Liver (tissue), 3 donors: ENCODE measurements at regions not wholly inside any gene's neighbourhood (a gene's known extent, or its start where the extent isn't known, plus 50 kb on each side); places are given as distances from the start of the nearest gene placed in this dataset.

Source experiments
- CTCF ChIP-seq: fragments of 150-350 bp; IDR thresholded peaks from 2 replicates; pipeline ENCODE4 v1.5.1; 2017; ENCODE audit warnings: improper control_type of control experiment, low read depth, low read length; ENCODE audit not compliant: missing input control
- FOXA1 ChIP-seq: IDR thresholded peaks from 2 replicates; pipeline ENCODE4 v1.6.1; 2016; ENCODE audit warnings: antibody characterized with exemption
- GABPA ChIP-seq, 2 donors: IDR thresholded peaks in 1 of 2; conservative IDR thresholded peaks in 1 of 2; 2 replicates each; pipeline ENCODE4 v1.6.1; 2016; ENCODE audit warnings: antibody characterized with exemption in 2 of 2, mild to moderate bottlenecking in 1 of 2, moderate library complexity in 1 of 2
- YY1 ChIP-seq: IDR thresholded peaks from 2 replicates; pipeline ENCODE4 v1.6.1; 2016; ENCODE audit warnings: antibody characterized with exemption, mild to moderate bottlenecking
- TF ChIP-seq, protein P1 (sequence below): IDR thresholded peaks from 2 replicates; pipeline ENCODE4 v1.6.1; 2016; ENCODE audit warnings: antibody characterized with exemption
- TF ChIP-seq, protein P2 (sequence below): IDR thresholded peaks from 2 replicates; pipeline ENCODE4 v1.6.1; 2016; ENCODE audit warnings: antibody characterized with exemption, mild to moderate bottlenecking
- donor health status: healthy.
- donor health status: healthy.

DNA sequence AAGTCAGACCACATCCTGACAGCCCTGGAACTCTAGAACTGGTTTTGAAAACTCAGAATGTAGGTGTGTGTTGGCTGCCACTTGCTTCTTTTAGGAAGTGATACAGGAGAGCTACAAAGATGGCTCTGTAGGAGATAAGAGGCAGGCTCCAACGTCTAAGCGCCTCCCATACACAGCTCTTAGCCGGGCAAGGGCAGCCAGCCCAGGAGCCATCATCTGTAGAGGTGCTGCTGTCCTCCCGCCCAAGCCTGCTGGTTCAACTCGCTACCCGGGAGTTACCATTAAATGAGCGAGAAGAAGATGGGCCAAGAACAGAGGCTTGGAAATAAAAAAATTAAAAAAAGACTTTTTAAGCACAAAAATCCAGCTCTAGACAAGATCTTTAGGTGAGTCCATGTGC, 61.2 kb upstream of the DIO3 start:
- TF ChIP-seq CTCF: no peak
- TF ChIP-seq, protein P1, sequence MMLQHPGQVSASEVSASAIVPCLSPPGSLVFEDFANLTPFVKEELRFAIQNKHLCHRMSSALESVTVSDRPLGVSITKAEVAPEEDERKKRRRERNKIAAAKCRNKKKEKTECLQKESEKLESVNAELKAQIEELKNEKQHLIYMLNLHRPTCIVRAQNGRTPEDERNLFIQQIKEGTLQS: no peak
- TF ChIP-seq YY1: no peak
- TF ChIP-seq, protein P2, sequence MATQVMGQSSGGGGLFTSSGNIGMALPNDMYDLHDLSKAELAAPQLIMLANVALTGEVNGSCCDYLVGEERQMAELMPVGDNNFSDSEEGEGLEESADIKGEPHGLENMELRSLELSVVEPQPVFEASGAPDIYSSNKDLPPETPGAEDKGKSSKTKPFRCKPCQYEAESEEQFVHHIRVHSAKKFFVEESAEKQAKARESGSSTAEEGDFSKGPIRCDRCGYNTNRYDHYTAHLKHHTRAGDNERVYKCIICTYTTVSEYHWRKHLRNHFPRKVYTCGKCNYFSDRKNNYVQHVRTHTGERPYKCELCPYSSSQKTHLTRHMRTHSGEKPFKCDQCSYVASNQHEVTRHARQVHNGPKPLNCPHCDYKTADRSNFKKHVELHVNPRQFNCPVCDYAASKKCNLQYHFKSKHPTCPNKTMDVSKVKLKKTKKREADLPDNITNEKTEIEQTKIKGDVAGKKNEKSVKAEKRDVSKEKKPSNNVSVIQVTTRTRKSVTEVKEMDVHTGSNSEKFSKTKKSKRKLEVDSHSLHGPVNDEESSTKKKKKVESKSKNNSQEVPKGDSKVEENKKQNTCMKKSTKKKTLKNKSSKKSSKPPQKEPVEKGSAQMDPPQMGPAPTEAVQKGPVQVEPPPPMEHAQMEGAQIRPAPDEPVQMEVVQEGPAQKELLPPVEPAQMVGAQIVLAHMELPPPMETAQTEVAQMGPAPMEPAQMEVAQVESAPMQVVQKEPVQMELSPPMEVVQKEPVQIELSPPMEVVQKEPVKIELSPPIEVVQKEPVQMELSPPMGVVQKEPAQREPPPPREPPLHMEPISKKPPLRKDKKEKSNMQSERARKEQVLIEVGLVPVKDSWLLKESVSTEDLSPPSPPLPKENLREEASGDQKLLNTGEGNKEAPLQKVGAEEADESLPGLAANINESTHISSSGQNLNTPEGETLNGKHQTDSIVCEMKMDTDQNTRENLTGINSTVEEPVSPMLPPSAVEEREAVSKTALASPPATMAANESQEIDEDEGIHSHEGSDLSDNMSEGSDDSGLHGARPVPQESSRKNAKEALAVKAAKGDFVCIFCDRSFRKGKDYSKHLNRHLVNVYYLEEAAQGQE: no peak
- TF ChIP-seq GABPA (IDR thresholded peaks at IDR 0.05 in 1 of 2, conservative IDR thresholded peaks at IDR 0.05 in 1 of 2): no peak
- no peak for TF ChIP-seq FOXA1
